H1 (cell line): ENCODE measurements at regions not wholly inside any gene's neighbourhood (a gene's known extent, or its start where the extent isn't known, plus 50 kb on each side); places are given as distances from the start of the nearest gene placed in this dataset.
A peak's percentile ranks its signal among the peaks of the same experiment; 100 is the strongest.
"Not testable (repeated sequence)": the region's sequence is repeated elsewhere in the genome, so short reads cannot be mapped to it uniquely, and the experiment has no call there.

Experiments
- CTCF ChIA-PET: fragments of 300-600 bp; sonication (Branson Sonifier 250); formaldehyde crosslinking; loops from one replicate; lab custom pipeline; 2021; ENCODE audit not compliant: partially characterized antibody; lab: Charles Lee
- POLR2A ChIA-PET: fragments of 300-600 bp; sonication (Branson Sonifier 250); formaldehyde crosslinking; loops from one replicate; lab custom pipeline; 2021; ENCODE audit warnings: inconsistent platforms; ENCODE audit not compliant: partially characterized antibody; lab: Charles Lee
- DNase-seq, 2 experiments: peaks; one replicate each; pipeline versions ENCODE4 v3.0.0 to v3.0.0-alpha.2; 2010 to 2022; ENCODE audit warnings: low spot score in 2 of 2, low read depth in 1 of 2, mixed read lengths in 1 of 2
- FAIRE-seq: peaks from 2 replicates; lab custom pipeline; 2011; peaks lifted over from hg19 to GRCh38; lab: Jason Lieb, UNC
- H2AFZ ChIP-seq: 2 replicates; pipeline ENCODE4 v1.8.1; 2012; ENCODE audit warnings: low read length, inconsistent platforms
- H2AK5ac ChIP-seq: 2 replicates; pipeline ENCODE4 v1.6.1; 2013; ENCODE audit warnings: low read depth, low read length
- H2BK120ac ChIP-seq: replicated peaks from 2 replicates; pipeline ENCODE3; 2013; ENCODE audit warnings: low read depth, low read length, inconsistent platforms
- H2BK12ac ChIP-seq: 2 replicates; pipeline ENCODE4 v1.6.1; 2013; ENCODE audit warnings: low read depth, low read length
- H2BK15ac ChIP-seq: 2 replicates; pipeline ENCODE4 v1.6.1; 2013; ENCODE audit warnings: low read length
- H2BK20ac ChIP-seq: 2 replicates; pipeline ENCODE4 v1.6.1; 2013; ENCODE audit warnings: low read length
- H2BK5ac ChIP-seq: 2 replicates; pipeline ENCODE4 v1.6.1; 2013; ENCODE audit warnings: low read depth, low read length
- H3K14ac ChIP-seq: 2 replicates; pipeline ENCODE4 v1.6.1; 2013; ENCODE audit warnings: inconsistent platforms; ENCODE audit not compliant: insufficient read length
- H3K18ac ChIP-seq: 2 replicates; pipeline ENCODE4 v1.6.1; 2013; ENCODE audit warnings: low read length; ENCODE audit errors: extremely low read depth
- H3K23ac ChIP-seq: 2 replicates; pipeline ENCODE4 v1.6.1; 2013; ENCODE audit warnings: inconsistent platforms; ENCODE audit not compliant: insufficient read length
- H3K23me2 ChIP-seq: 2 replicates; pipeline ENCODE4 v1.6.1; 2013; ENCODE audit warnings: low read depth, low read length
- H3K27ac ChIP-seq: 2 replicates; pipeline ENCODE4 v1.6.1; 2011; ENCODE audit warnings: low read depth, low read length, inconsistent platforms
- H3K27me3 ChIP-seq, 4 experiments: replicated peaks in 1 of 4; 1 replicate in 1 of 4; 2 replicates in 3 of 4; pipeline versions ENCODE4 v1.6.1 to v1.8.1; 2011 to 2013; ENCODE audit warnings: low read length in 3 of 4, mild to moderate bottlenecking in 3 of 4, inconsistent platforms in 2 of 4, mixed read lengths in 2 of 4, moderate library complexity in 1 of 4; ENCODE audit not compliant: control insufficient read depth in 3 of 4, insufficient read depth in 3 of 4; ENCODE audit errors: extremely low read depth in 1 of 4
- H3K36me3 ChIP-seq, 4 experiments: 2 replicates each; pipeline versions ENCODE4 v1.6.1 to v1.8.1; 2011 to 2013; ENCODE audit warnings: mild to moderate bottlenecking in 4 of 4, low read length in 3 of 4, moderate library complexity in 2 of 4, control low read depth in 1 of 4, inconsistent platforms in 1 of 4; ENCODE audit not compliant: insufficient read depth in 4 of 4, control insufficient read depth in 2 of 4
- H3K4ac ChIP-seq: replicated peaks from 2 replicates; pipeline ENCODE3; 2013; ENCODE audit warnings: low read length, low read depth, mixed read lengths, inconsistent platforms; ENCODE audit not compliant: insufficient read length
- H3K4me1 ChIP-seq, 4 experiments: replicated peaks in 1 of 4; 1 replicate in 1 of 4; 2 replicates in 3 of 4; pipeline versions ENCODE4 v1.6.1 to v1.8.1; 2011 to 2013; ENCODE audit warnings: low read length in 3 of 4, inconsistent platforms in 2 of 4, mixed read lengths in 1 of 4; ENCODE audit not compliant: insufficient read depth in 4 of 4, control insufficient read depth in 3 of 4
- H3K4me2 ChIP-seq, 2 experiments: 2 replicates each; pipeline versions ENCODE4 v1.6.1 to v1.8.1; 2011 to 2013; ENCODE audit warnings: low read depth in 2 of 2, low read length in 2 of 2, control low read depth in 1 of 2, inconsistent platforms in 1 of 2, mild to moderate bottlenecking in 1 of 2; ENCODE audit not compliant: insufficient read depth in 1 of 2
- H3K4me3 ChIP-seq, 4 experiments: fragments of 200-600, 300-600 bp in 1 of 4; sonication (generic), shearing (Covaris generic), sonication (Bioruptor Twin) in 1 of 4; 2 replicates each; pipeline versions ENCODE4 v1.5.1 to v1.8.1; 2011 to 2016; ENCODE audit warnings: low read length in 4 of 4, low read depth in 3 of 4, control low read depth in 2 of 4, inconsistent platforms in 2 of 4, mild to moderate bottlenecking in 2 of 4, mixed read lengths in 1 of 4, moderate library complexity in 1 of 4; ENCODE audit not compliant: insufficient read depth in 2 of 4; ENCODE audit errors: extremely low read depth in 1 of 4
- H3K56ac ChIP-seq: replicated peaks from 2 replicates; pipeline ENCODE3; 2013; ENCODE audit warnings: low read depth, mild to moderate bottlenecking, mixed read lengths, low read length, inconsistent platforms; ENCODE audit not compliant: insufficient read length
- H3K79me1 ChIP-seq: 2 replicates; pipeline ENCODE4 v1.6.1; 2013; ENCODE audit warnings: low read depth, low read length, control low read depth
- H3K79me2 ChIP-seq, 2 experiments: 2 replicates each; pipeline versions ENCODE4 v1.6.1 to v1.8.1; 2012 to 2013; ENCODE audit warnings: low read length in 2 of 2, mild to moderate bottlenecking in 2 of 2, inconsistent platforms in 1 of 2; ENCODE audit not compliant: insufficient read depth in 2 of 2, control insufficient read depth in 1 of 2
- H3K9ac ChIP-seq, 4 experiments: replicated peaks in 1 of 4; 1 replicate in 1 of 4; 2 replicates in 3 of 4; pipeline versions ENCODE4 v1.6.1 to v1.8.1; 2011 to 2013; ENCODE audit warnings: low read depth in 3 of 4, low read length in 3 of 4, control low read depth in 2 of 4, mild to moderate bottlenecking in 2 of 4, moderate library complexity in 2 of 4, inconsistent platforms in 1 of 4; ENCODE audit errors: extremely low read depth in 1 of 4
- H3K9me3 ChIP-seq, 2 experiments: 2 replicates each; pipeline versions ENCODE4 v1.6.1 to v1.8.1; 2012 to 2013; ENCODE audit warnings: mild to moderate bottlenecking in 2 of 2, moderate library complexity in 2 of 2, control low read depth in 1 of 2, inconsistent platforms in 1 of 2, low read depth in 1 of 2, low read length in 1 of 2, mixed read lengths in 1 of 2; ENCODE audit not compliant: insufficient read depth in 2 of 2
- H4K20me1 ChIP-seq, 2 experiments: replicated peaks in 1 of 2; 2 replicates each; pipeline versions ENCODE3 to v1.8.1; 2011 to 2013; ENCODE audit warnings: inconsistent platforms in 2 of 2, low read length in 2 of 2, mild to moderate bottlenecking in 1 of 2; ENCODE audit not compliant: insufficient read depth in 2 of 2, control insufficient read depth in 1 of 2
- H4K5ac ChIP-seq: 2 replicates; pipeline ENCODE4 v1.6.1; 2013; ENCODE audit warnings: low read length, low read depth, mixed read lengths, inconsistent platforms; ENCODE audit not compliant: insufficient read length
- H4K8ac ChIP-seq: 2 replicates; pipeline ENCODE4 v1.8.0; 2013; ENCODE audit warnings: mild to moderate bottlenecking, moderate library complexity, low read length, inconsistent platforms; ENCODE audit not compliant: insufficient read depth; ENCODE audit errors: extremely low read depth
- H4K91ac ChIP-seq: replicated peaks from 2 replicates; pipeline ENCODE3; 2013; ENCODE audit warnings: low read length, mixed read lengths, inconsistent platforms; ENCODE audit not compliant: insufficient read length
- WGBS, 2 experiments: shearing (Covaris generic) in 1 of 2; methylation state at CpG; one replicate each; pipeline versions ENCODE4 v1.1.6 to v1.1.7; 2013 to 2015; ENCODE audit warnings: low lambda C conversion rate in 2 of 2, mixed read lengths in 2 of 2, inconsistent platforms in 1 of 2, low coverage in 1 of 2, missing lambda C conversion rate in 1 of 2; ENCODE audit not compliant: insufficient replicate concordance in 2 of 2, insufficient coverage in 1 of 2, insufficient read length in 1 of 2; ENCODE audit errors: extremely low coverage in 1 of 2, missing lambda C conversion rate in 1 of 2; 5-methylcytosine and 5-hydroxymethylcytosine counted together

- POLR2A ChIA-PET, H3K4me1 ChIP-seq, H2BK120ac ChIP-seq, H3K27ac ChIP-seq, H2AK5ac ChIP-seq, H2BK15ac ChIP-seq, H4K5ac ChIP-seq, H3K9ac ChIP-seq, H4K20me1 ChIP-seq, FAIRE-seq, H2BK12ac ChIP-seq, H3K79me1 ChIP-seq, H4K8ac ChIP-seq, H2BK5ac ChIP-seq, H2BK20ac ChIP-seq, H3K14ac ChIP-seq, H3K36me3 ChIP-seq, H3K27me3 ChIP-seq, H3K9me3 ChIP-seq, H3K4me2 ChIP-seq, H4K91ac ChIP-seq, H3K23me2 ChIP-seq, H3K79me2 ChIP-seq, H3K56ac ChIP-seq, CTCF ChIA-PET, H3K23ac ChIP-seq, DNase-seq, H3K4ac ChIP-seq, H3K18ac ChIP-seq, H2AFZ ChIP-seq, H3K4me3 ChIP-seq: not testable (repeated sequence)
- WGBS, 2 experiments = 80% methylated on average over 4 of the region's 4 CpGs; no CpG with 5 or more reads in 1 of the 2 experiments
Observed at GRCh38 chr9:42782201-42782600, 598.7 kb downstream of the SPATA31A6 start.

DNA sequence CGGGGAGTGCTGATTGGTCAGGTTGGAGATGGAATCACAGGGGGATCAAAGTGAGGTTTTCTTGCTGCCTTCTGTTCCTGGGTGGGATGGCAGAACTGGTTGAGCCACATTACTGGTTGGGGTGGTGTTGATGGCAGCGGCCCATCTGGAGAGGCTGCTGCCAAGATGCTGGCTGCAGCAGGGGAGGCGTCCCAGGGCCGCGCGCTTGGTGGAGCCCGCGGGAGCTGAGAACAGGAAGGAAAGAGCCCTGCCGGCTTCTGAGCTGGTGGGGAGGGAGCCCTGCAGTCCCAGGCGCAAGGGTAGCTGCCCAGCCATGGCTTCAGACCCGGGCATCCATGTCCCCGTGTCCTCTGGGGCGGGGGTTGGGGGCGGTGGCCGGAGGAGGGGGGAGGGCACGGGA is 609.3 kb downstream of the SPATA31A6 start:
- H3K4ac ChIP-seq, CTCF ChIA-PET, H2AK5ac ChIP-seq, H2BK5ac ChIP-seq, H3K18ac ChIP-seq, H3K23ac ChIP-seq, H3K4me3 ChIP-seq, FAIRE-seq, H2BK12ac ChIP-seq, H2BK20ac ChIP-seq, H3K56ac ChIP-seq, H3K9ac ChIP-seq, H3K27ac ChIP-seq, H3K14ac ChIP-seq, H2AFZ ChIP-seq, H3K4me2 ChIP-seq, H3K23me2 ChIP-seq, H3K36me3 ChIP-seq, H4K8ac ChIP-seq, H4K5ac ChIP-seq, H4K91ac ChIP-seq, POLR2A ChIA-PET, H3K27me3 ChIP-seq, H4K20me1 ChIP-seq, H3K79me2 ChIP-seq, H3K79me1 ChIP-seq, H2BK15ac ChIP-seq, H3K4me1 ChIP-seq, H2BK120ac ChIP-seq: not testable (repeated sequence)
- WGBS, 2 experiments = 81% methylated on average over 16 of the region's 16 CpGs; no CpG with 5 or more reads in 1 of the 2 experiments
- DNase-seq = peak in 1 of 2 experiments; percentile 66
- H3K9me3 ChIP-seq = peaks cover 0 to 25% of the 10 kb centered on the region in 2 experiments; a peak in 2 of 4 replicates
